ENCODE measurements at regions not wholly inside any gene's neighbourhood (a gene's known extent, or its start where the extent isn't known, plus 50 kb on each side); places are given as distances from the start of the nearest gene placed in this dataset.

GRCh38 chr20:40925829-40926510 is 102.7 kb upstream of the TOP1 start:
- TF ChIP-seq YY1 (IDR thresholded peaks at IDR 0.05; ENCODE audit: insufficient read depth, insufficient replicate concordance, low read depth, low read length): no peak
- no peak for TF ChIP-seq RFX1 (IDR thresholded peaks at IDR 0.05)
- TF ChIP-seq HNRNPLL (IDR thresholded peaks at IDR 0.05; ENCODE audit: low read depth, low read length, poor library complexity, severe bottlenecking): no peak
- TF ChIP-seq, protein P1, sequence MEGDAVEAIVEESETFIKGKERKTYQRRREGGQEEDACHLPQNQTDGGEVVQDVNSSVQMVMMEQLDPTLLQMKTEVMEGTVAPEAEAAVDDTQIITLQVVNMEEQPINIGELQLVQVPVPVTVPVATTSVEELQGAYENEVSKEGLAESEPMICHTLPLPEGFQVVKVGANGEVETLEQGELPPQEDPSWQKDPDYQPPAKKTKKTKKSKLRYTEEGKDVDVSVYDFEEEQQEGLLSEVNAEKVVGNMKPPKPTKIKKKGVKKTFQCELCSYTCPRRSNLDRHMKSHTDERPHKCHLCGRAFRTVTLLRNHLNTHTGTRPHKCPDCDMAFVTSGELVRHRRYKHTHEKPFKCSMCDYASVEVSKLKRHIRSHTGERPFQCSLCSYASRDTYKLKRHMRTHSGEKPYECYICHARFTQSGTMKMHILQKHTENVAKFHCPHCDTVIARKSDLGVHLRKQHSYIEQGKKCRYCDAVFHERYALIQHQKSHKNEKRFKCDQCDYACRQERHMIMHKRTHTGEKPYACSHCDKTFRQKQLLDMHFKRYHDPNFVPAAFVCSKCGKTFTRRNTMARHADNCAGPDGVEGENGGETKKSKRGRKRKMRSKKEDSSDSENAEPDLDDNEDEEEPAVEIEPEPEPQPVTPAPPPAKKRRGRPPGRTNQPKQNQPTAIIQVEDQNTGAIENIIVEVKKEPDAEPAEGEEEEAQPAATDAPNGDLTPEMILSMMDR (CRISPR knock-in tag; IDR thresholded peaks at IDR 0.05): no peak
- TF ChIP-seq MXI1 (IDR thresholded peaks at IDR 0.05; ENCODE audit: borderline replicate concordance, low read depth, low read length): no peak
